Inflammatory macrophage (primary cell): ENCODE measurements at regions not wholly inside any gene's neighbourhood (a gene's known extent, or its start where the extent isn't known, plus 50 kb on each side); places are given as distances from the start of the nearest gene placed in this dataset.

Experiments
- DNase-seq, 2 donors: peaks; one replicate each; pipeline ENCODE4 v3.0.0-alpha.2; 2020 to 2022

DNA sequence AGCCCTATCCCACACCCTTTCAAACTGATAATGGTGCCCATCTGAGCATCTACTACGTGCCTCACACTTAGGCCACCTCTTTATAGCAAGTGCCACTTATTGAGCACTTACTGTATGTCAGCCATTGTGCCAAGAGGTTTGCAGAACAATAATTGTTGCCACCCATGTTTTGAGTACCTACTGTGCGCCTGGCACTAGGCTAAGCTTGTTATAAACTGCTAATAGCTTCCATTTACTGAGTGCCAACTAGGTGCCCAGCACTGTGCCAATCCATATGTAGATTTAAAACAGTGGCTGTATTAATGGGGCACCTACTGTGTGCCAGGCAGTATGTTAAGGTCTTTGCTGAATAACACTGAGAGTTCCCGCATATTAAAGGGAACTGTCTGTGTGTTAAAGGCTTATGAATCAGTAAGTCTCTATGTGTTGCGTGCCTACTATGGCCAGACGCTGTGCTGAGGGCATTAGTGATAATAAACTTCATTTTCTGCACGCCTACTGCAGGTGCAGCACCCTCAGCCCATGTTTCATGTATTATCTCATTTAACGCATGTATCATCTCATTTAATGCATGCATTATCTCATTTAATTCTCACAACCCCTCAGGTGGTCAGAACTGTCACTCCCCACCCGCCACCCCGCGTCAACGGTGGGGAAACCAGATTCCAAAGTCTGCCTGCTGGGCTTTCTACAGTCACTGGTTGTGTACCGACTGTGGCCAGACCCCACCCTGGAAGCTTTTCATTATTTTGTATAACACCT lies 105.0 kb downstream of the PTPRS start:
- DNase-seq, result no peak

DNA sequence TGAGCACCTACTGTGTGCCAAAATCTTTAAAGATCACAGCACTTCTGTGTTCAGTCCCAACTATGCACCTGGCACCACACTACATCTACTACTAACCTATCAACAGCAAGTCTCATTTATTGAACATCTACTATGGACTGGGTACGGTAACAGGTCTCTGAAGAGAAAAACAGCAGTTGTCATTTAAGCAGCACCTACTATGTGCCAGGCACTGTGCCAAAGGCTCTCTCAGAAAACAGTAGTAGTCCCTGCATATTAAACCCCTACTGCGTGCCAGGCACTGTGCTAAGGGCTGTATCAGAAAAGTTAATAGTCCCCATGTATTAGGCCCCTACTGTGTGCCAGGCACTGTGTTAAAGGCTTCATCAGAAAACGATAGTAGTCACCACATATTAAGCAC lies 106.2 kb downstream of the PTPRS start:
- no peak for DNase-seq

DNA sequence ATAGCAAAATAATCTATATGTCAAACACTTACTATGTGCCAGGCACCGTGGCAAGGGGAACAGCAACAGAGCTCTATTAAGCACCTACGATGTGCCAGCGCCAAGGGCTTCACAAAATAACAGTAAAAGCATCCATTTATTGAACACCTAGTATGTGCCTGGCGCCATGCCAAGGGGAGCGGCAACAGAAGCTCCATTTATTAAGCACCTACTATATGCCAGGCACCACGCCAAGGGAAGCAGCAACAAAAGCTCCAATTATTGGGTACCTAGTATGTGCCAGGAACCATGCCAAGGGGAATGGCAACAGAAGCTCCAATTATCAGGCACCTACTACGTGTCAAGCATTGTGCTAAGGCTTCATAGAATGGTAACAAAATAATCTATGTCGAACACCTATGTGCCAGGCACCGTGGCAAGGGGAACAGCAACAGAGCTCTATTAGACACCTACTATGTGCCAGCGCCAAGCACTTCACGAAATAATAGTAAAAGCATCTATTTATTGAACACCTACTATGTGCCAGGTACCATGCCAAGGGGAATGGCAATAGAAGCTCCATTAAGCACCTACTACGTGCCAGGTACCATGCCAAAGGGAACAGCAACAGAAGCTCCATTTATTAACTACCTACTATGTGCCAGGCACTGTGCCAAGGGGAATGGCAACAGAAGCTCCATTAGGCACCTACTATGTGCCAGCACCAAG lies 107.7 kb downstream of the PTPRS start:
- no peak for DNase-seq

DNA sequence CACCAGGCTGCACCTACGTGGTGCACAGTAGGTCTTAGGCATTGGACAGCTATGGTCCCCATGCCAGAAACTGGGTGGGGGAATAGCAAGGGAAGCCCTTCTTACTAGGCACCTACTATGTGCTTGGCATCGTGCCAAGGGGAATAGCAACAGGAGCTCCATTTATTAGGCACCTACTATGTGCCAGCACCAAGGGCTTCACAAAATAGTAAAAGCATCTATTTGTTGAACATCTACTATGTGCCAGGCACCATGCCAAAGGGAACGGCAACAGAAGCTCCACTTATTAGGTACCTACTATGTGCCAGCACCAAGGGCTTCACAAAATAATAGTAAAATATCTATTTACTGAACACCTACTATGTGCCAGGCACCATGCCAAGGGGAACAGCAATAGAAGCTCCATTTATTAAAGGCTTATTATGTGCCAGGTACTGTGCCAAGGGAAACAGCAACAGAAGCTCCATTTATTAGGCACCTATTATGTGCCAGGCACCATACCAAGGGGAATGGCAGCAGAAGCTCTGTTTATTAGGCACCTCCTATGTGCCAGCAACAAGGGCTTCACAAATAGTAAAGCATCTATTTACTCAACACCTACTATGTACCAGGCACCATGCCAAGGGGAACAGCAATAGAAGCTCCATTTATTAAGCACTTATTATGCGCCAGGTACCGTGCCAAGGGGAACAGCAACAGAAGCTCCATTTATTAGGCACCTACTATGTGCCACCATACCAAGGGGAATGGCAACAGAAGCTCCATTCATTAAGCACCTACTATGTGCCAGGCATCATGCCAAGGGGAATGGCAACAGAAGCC lies 108.5 kb downstream of the PTPRS start:
- DNase-seq, result no peak

DNA sequence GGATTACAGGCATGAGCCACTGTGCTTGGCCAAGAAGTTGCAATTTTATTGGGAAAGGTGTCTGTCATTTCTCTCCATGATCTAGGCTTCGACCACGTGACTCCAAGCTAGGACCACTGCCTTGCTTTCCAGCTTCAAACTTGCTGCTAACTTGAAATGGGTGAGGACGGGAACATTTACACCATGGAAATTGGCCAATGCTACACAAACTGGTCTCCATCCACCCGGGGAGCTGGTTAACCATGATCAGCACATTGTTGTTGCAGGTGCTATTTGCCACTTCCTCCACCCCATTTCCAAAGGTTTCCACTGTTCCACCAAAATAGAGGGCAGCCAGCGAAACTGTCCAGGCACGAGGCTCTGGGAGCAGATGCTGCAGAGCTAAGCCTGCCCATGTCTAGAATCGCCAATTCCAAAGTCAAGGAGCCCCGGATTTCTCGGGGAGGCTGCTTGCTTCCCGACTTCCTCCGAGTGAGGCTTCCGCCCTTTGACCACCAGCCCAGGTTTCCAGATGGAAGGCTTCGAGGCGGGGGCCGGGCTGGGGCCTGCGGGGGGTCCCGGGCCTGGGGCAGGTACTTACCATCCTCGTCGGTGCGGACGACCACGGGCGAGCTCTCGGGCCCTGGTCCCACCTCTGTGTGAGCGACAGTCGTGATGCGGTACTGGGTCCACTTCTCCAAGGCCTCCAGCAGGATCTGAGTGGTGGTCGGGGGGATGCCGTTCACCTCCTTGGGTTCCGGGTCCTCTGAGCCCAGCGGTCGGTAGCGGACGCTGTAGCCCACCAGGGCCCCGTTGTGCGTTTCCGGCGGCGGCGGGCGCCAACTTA lies 109.7 kb downstream of the PTPRS start:
- no peak for DNase-seq

DNA sequence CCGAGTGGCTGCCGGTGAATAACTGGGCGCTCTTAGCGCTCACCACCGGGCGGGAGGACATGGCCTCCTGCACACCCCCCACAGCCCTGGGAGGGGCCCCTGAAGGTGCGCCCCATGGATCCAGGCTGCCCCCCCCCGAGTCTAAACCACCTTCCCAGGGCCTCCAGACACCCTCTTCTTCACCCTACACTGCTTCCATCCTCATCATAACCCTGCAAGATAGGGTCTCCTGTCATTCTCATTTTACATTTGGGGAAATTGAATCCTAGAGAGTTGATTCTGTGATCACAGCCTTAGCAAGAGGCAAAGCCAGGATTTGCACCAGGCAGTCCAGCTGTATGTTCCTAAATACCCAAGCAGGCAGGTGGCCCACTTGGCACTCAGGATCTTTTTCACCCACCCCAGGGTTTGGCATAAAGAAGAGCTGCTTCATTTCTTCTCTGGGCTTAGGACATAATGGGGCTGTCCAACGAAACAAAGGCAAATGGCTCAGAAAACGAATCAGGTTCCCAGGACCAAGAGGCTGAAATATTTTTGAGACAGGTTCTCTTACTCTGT lies 110.8 kb downstream of the PTPRS start:
- no peak for DNase-seq

DNA sequence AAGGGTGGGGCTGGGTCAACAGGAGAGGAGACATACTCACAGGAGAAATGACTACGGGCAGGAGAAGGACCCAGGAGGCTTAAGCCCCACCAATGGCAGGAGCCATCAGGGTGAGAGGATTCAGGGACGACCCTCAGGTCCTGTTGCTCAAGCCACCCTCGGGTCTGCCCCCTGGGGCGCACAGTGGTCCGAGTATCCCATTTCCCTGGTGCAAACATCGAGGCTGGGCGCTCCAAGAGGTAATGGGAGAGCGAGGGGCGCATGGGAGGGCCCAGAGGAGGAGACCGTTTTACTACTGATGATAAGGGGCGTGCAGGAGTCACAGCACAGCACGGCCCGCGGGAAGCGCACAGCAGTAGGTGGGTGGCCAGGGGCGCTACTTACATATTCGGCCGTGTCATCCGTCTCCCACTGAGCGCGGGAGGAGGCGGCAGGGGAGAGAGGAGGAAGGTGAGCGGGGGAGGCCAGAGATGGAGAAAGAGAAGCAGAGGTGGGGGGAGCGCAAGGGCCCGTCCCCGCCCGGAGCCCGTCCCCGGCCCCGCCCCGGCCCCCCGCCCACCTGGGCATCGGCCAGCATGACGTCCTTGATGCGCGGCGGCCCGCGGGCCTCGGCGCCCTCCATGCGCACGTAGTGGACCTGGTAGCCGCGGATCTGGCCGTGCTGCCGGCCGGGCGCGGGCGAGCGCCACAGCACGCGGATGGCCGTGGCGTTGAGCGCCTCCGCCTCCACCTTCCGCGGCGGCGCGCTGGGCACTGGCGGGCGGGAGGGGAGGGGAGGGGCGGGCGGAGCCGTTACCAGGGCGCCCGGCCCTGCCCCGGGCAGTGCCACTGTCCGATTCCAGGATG lies 111.5 kb downstream of the PTPRS start:
- DNase-seq, result peak in 1 of 2 donors; percentile 7

DNA sequence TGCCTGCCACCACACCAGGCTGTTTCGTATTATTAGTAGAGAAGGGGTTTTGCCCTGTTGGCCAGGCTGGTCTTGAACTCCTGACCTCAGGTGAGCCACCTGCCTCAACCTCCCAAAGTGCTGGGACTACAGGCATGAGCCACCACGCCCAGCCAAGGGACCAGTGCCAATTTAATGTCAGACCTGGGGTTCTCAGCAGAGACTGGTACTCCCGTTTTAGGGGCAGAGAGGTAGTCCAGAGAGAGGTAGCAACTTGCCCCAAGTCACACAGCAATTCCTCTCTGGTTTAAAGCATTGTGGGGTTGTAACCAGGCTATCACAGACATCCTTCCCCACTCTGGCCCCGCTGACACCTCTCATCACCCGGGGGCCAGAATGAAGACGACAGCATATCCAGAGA lies 112.1 kb downstream of the PTPRS start:
- no peak for DNase-seq

DNA sequence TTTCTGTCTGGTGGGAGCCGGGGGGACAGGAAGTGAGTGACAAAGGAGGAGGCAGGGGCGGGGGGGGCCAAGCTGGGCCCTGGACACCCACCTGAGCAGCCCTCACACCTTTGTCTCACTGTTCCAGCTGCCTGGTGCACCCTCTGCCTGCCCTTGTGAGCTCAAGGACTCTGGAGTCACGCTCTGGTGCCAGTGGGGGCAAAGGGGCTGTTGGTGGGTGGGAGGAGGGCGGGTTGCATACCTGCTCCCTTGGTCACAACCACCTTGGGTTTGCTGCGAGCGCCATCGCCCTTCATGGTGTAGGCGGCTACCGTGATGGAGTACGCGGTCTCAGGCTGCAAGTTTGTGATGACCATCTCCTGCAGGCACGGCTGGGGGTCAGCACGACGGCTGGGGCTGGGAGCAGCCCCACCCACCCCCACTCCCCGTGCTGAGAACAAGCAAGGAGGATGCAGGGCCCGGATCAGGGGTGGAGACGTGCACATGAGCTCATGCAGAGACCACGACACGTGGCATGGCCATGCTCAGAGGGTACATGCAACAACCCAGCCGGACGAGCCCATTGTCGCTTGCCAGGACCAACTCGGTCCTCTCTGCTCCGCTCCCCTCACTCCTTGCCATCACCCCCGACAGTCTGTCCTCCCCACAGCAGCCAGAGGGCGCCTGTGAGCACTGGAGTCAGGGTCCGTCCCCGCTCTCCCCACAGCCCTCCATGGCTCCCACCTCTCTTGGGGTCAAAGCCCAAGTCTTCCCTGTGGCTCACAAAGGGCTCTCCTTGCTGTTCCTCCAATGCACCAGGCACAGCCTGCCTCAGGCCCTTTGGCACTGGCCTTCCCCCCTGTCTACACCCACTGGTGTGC lies 114.9 kb downstream of the PTPRS start:
- no peak for DNase-seq

DNA sequence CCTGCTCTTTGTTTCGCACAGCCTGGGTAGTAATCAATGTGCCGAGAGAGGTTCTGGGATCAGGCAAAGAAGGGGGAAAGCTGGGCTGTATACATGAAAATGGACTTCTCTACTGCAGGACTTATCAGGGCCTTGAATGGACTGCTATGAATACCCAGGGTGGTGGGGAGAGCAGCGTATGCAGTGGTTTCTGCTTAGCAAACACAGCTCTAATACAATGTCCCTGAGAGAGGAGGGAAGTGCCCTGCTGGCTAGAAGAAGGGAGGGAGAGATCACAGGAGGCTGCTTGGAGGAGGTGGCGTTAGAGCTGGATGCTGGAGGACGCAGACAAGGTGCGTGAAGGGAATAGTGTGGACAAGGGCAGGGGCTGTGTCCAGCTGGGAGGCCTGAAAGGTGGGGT lies 116.1 kb downstream of the PTPRS start:
- no peak for DNase-seq

DNA sequence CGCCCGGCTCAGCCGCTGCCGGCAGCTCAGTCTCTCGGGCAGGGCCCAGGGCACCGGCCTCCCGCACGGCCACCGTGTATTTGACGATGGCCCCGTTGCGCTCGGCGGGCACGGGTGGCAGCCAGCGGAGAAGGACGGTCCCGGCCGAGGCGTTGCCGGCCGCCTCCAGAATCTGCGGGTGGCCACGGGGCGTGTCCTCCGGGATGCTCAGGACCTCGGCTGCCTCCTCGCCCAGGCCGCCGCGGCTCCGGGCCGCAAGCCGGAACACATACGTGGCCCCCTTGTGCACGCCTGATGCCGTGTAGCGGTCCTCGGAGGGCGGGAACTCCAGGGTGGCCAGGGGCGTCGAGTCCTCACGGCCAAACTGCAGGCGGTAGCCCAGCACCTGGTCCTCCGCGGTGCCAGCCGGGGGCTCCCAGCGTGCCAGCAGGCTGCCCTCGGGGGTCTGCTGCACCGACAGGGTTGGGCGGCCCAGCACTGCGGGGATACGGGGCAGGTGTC lies 117.7 kb downstream of the PTPRS start:
- no peak for DNase-seq

DNA sequence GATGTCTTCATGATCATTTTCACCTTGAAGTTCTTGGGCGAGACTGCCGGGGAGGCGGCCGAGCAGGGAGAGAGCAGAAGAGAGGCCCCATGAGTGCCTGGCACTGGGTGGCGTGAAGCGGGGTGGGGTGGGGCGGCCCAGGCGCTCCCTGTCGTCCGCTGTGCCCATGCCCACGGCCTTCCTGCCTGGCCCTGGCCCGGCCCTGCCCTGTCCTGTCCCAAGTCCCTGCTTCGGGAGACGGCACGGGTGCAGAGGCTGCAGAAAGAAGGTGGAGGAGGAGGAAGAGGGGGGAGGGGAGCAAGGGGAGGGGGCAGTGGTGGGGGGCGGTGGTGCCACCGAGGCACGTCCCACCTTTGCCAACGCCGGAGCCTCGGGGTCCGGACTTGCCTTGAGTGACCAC lies 118.4 kb downstream of the PTPRS start:
- DNase-seq, result no peak

DNA sequence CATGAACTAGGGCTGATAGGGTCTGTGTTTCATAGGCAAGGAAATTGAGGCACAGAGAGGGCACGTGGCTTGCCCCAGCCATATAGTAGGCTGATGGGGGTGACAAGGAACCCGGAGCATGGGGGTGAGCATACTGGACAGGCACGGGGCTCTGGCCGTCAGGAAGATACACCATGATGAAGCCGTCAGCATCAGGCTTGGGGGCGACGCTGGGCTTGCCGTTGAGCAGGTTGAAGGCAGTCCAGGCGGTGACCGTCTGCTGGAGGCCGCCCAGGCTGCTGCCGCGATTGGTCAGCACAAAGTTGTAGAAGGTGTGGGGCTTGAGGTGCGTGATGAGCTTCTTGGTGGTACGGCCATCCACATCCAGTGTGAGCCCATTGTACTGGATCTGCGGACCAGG lies 119.7 kb downstream of the PTPRS start:
- no peak for DNase-seq

DNA sequence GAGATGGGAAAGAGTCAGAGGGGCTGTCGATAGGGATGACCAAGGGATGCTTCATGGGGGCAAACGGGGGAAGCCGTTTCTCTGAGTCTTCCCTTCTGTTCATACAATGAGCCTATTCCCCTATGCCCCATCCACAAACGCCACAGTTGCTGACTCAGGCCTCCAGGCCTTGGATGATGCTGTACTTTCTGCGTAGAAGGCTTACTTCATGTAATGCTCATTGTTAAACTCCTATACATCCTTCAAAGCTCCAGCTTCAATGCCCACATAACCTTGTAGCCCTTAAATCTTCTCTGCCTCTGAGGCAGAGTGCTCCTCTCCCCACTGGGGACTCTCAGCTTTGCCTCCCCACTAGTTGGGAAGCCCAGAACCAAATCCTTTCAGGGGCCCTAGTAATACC lies 120.3 kb downstream of the PTPRS start:
- no peak for DNase-seq

DNA sequence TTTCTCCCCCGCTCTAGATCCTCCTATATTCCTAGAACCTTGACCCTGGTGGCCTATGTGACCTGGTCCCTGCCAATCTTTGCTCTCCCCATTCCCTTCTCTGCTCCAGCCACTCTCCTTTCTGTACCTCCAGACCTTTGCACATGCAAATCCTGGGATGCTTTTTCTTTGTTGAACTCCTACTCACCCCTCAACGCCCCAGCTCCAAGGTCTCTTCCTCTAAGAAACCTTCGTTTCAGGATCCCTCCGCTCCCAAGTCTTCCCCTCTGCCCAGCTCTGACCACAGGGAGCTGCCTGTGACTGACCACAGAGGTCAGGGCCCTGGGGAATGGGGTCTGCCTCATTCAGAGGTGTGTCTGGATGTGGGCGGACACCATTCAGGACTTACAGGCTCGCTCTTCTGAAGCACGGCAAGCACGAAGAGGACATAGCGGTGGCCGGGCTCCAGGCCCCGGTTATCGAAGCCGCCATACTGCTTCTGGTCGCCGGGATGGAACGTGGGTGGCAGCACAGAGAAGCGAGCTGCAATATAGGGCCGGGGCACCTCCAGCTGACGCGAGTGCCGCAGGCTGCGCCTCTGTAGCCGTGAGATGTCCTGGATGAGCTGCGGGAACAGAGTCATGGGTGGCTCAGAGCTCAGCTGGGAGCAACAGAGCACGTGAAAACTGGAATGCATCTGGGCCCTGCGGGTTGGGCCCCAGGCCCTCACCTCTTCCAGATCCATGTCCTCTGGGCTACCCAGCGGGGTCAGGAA lies 120.9 kb downstream of the PTPRS start:
- no peak for DNase-seq

DNA sequence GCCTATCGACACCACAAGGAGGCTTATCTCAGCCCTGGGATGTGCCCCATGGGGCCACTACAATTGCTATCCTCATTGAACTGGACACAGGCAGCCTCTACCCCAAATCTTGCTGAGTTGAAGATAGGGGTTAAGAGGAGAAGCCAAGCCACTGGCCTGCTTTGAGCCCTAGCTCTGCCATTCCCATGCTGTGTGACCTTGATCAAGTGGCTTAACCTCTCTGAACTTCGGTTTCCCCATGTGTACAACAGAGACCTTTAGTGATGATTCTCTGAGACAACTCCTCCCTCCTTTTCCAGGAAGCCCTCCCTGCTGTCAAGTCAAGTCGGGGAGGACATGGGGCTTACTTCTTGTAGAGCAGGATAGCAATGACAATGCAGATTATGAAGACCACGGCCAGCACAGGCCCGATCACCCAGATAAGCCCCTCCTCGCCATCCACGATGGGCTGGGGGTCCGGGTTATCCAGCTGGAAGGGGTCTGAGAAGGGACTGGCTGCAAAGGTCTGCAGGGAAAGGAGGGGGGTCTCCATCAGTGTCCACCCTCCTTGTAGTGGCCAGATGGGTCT lies 121.6 kb downstream of the PTPRS start:
- no peak for DNase-seq

DNA sequence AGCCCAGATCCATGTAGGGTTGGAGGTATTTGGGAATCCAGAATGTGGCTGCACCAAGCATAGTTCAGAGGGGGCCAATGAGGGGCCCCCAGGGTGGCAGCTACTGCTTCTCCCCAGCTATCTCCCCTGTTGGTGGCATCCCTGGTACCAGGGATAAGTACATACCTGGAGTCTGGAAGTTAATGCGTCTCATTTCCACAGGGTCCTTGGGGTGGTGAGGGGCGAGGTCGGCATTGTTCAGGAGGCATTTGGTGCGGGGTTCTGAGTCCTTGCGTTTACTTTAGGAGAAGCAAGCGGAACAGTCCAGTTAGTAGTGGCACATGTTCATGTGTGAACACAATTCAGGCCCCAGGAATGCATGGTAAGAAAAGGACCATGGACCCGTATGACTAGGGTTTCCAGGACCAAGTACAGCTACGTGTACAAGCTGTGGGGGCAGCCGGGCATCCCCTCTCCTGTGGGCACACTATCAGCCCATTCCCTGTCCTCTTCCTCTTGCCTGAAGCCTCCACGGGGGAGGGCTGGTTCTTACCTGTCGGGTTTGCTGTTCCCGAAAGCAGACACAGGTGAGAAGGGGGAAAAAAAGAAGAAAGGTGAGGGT lies 122.3 kb downstream of the PTPRS start:
- no peak for DNase-seq

DNA sequence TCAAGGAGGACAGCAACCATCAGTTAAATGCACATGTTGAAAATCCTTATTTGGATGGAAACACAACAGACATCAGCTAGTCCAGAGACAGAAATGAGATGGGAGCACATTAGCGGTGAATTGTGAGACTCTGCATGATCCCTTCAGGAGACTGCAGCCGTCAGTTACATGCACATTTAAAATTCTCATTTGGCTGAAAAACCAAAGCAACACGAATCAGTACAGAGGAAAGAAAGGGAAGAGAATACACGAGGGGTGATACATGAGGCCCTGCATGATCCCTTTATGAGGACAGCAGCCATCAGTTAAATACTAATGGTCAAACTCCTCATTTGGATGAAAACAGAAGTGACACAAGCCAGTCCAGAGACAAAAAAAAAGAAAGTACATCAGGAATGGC lies 123.4 kb downstream of the PTPRS start:
- DNase-seq, result no peak
